ENCODE measurements at regions not wholly inside any gene's neighbourhood (a gene's known extent, or its start where the extent isn't known, plus 50 kb on each side); places are given as distances from the start of the nearest gene placed in this dataset.

DNA sequence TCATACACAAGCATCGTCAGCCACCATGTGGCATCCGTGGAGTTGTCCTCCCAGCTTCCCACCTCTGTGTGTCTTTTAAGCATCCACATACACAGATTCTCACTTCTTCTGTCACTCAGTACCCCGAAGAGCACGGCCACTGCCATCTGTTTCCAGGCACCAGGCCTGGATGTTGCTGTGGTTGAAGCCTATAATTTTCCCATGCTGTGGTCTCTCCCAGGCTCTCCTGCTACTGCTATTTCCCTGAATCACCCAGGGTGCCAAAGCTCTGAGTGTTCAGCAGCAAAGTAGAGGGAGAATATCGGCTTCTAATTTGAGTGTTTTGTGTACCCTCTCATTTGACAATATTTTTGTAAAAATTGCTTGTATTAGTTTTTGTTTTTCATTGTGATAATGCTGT is 265.7 kb downstream of the DIPK2A start:
- no peak overlapping the region for H2BK15ac ChIP-seq (ENCODE audit: low read depth, low read length)
- no peak overlapping the region for H3K18ac ChIP-seq (ENCODE audit: insufficient read length, low read depth, low read length)
- no peaks in the 10 kb centered on the region for H3K79me1 ChIP-seq (ENCODE audit: insufficient read depth, low read depth, low read length, poor library complexity, severe bottlenecking)
- no peak overlapping the region for H2BK120ac ChIP-seq (ENCODE audit: low read depth, low read length, poor library complexity, severe bottlenecking)
- Mint-ChIP-seq H3K36me3 (ENCODE audit: insufficient read depth in 1 of 3, low read depth in 3 of 3) (no peaks in the 10 kb centered on the region), H3K27ac (no peak overlapping the region), H3K27me3 (ENCODE audit: low read depth) (no peaks in the 10 kb centered on the region), H3K9me3 (no peaks in the 10 kb centered on the region), H3K4me1 (no peaks in the 10 kb centered on the region), H3K4me3 (no peak overlapping the region)
- no peak overlapping the region for H4K91ac ChIP-seq (ENCODE audit: insufficient read length, low read depth, low read length)
- no peaks in the 10 kb centered on the region for H3K9me3 ChIP-seq (ENCODE audit: control insufficient read depth, low read depth, low read length)
- no CpG with 5 or more reads among the region's 5 CpGs for WGBS (ENCODE audit: extremely low coverage, insufficient read length, low lambda C conversion rate)
- H3K27ac ChIP-seq (ENCODE audit: insufficient read length, low read depth, low read length): no peak overlapping the region
- H3K4me1 ChIP-seq (ENCODE audit: insufficient read depth, low read length): no peaks in the 10 kb centered on the region
- H2BK20ac ChIP-seq (ENCODE audit: low read depth, low read length, poor library complexity, severe bottlenecking): no peak overlapping the region
- H2BK12ac ChIP-seq (ENCODE audit: insufficient read length, low read depth, low read length): no peak overlapping the region
- H3K56ac ChIP-seq (ENCODE audit: insufficient read length, low read depth, low read length): no peak overlapping the region
- no peak overlapping the region for H2BK5ac ChIP-seq (ENCODE audit: insufficient read length, low read length)
- H3T11ph ChIP-seq (ENCODE audit: low read length): no peak overlapping the region
- no peak overlapping the region for H3K23ac ChIP-seq (ENCODE audit: insufficient read length, low read depth, low read length)
- no peak overlapping the region for H2AK5ac ChIP-seq (ENCODE audit: insufficient read length, low read length)
- DNase-seq: no peak
- no peak overlapping the region for H2AFZ ChIP-seq (ENCODE audit: low read length)
- H3K9ac ChIP-seq (ENCODE audit: extremely low read depth, insufficient read length, low read length): no peak overlapping the region
- H3K79me2 ChIP-seq (ENCODE audit: insufficient read depth, low read length): no peaks in the 10 kb centered on the region
- H4K8ac ChIP-seq (replicated peaks; ENCODE audit: insufficient read length, low read depth, low read length): no peak overlapping the region
- H4K5ac ChIP-seq (ENCODE audit: insufficient read length, low read depth, low read length): no peak overlapping the region
- H3K4ac ChIP-seq (ENCODE audit: low read depth, low read length): no peak overlapping the region
- H3K27me3 ChIP-seq (ENCODE audit: insufficient read depth, low read length): no peaks in the 10 kb centered on the region
- H3K4me2 ChIP-seq (ENCODE audit: insufficient read depth, insufficient read length, low read length): no peak overlapping the region
- no peaks in the 10 kb centered on the region for H4K20me1 ChIP-seq (ENCODE audit: control insufficient read depth, insufficient read depth, insufficient read length)
- no peak overlapping the region for H3K14ac ChIP-seq (ENCODE audit: insufficient read depth, low read length)
- no peaks in the 10 kb centered on the region for H3K23me2 ChIP-seq (ENCODE audit: insufficient read length, low read depth, low read length, poor library complexity, severe bottlenecking)
- TF ChIP-seq, protein P1, sequence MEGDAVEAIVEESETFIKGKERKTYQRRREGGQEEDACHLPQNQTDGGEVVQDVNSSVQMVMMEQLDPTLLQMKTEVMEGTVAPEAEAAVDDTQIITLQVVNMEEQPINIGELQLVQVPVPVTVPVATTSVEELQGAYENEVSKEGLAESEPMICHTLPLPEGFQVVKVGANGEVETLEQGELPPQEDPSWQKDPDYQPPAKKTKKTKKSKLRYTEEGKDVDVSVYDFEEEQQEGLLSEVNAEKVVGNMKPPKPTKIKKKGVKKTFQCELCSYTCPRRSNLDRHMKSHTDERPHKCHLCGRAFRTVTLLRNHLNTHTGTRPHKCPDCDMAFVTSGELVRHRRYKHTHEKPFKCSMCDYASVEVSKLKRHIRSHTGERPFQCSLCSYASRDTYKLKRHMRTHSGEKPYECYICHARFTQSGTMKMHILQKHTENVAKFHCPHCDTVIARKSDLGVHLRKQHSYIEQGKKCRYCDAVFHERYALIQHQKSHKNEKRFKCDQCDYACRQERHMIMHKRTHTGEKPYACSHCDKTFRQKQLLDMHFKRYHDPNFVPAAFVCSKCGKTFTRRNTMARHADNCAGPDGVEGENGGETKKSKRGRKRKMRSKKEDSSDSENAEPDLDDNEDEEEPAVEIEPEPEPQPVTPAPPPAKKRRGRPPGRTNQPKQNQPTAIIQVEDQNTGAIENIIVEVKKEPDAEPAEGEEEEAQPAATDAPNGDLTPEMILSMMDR (conservative IDR thresholded peaks at IDR 0.05): no peak

Data from H9 (cell line).